K562 (cell line): ENCODE measurements at regions not wholly inside any gene's neighbourhood (a gene's known extent, or its start where the extent isn't known, plus 50 kb on each side); places are given as distances from the start of the nearest gene placed in this dataset.

ENCODE experiments used
- ATAC-seq: fragments of 200-7000 bp; cut with Tn5 transposase; 3 replicates; pipeline ENCODE4 v1.9.1; 2020; ENCODE audit warnings: moderate library complexity
- BruUV-seq: library from RNA; stranded (reverse); fragments of 400-500 nt; replicated peaks from 2 replicates; lab custom pipeline; 2021; lab: Mats Ljungman, UMichigan
- CTCF ChIA-PET: fragments of 300-600 bp; formaldehyde crosslinking; extraction: SDS; loops from one replicate; lab custom pipeline; 2021; ENCODE audit warnings: low intra/inter-chr PET ratio; lab: Yijun Ruan, JAX
- POLR2A ChIA-PET: fragments of 300-600, 350-650 bp; sonication (Branson Sonifier 250); formaldehyde crosslinking; extraction: SDS; loops from one replicate; lab custom pipeline; 2021; ENCODE audit warnings: antibody characterized with exemption, inconsistent platforms; lab: Yijun Ruan, JAX
- DNase-seq, 4 experiments: peaks; one replicate each; pipeline versions ENCODE4 v3.0.0 to v3.0.0-alpha.2; 2011 to 2018; ENCODE audit warnings: low spot score in 3 of 4, mixed read lengths in 3 of 4; ENCODE audit errors: extremely low read depth in 1 of 4
- FAIRE-seq: peaks from 2 replicates; lab custom pipeline; 2011; peaks lifted over from hg19 to GRCh38; lab: Jason Lieb, UNC
- H2AFZ ChIP-seq: 2 replicates; pipeline ENCODE4 v1.6.0; 2011; ENCODE audit warnings: low read depth, low read length, control low read depth, inconsistent platforms
- H3K27ac ChIP-seq: fragments of 200-600 bp; 3 replicates; pipeline ENCODE4 v1.8.0; 2011; ENCODE audit warnings: low read depth, mild to moderate bottlenecking, control low read depth, inconsistent platforms, low read length, moderate library complexity, mixed read lengths; ENCODE audit errors: extremely low read depth
- H3K27me3 ChIP-seq, 2 experiments: fragments of 300-600 bp in 1 of 2; 2 replicates in 1 of 2; 3 replicates in 1 of 2; pipeline versions ENCODE4 v1.6.0 to v1.8.0; 2011; ENCODE audit warnings: inconsistent platforms in 2 of 2, low read length in 2 of 2, mild to moderate bottlenecking in 1 of 2, mixed read lengths in 1 of 2, moderate library complexity in 1 of 2; ENCODE audit not compliant: control insufficient read depth in 2 of 2, insufficient read depth in 2 of 2
- H3K36me3 ChIP-seq: fragments of 300-600 bp; 3 replicates; pipeline ENCODE4 v1.8.0; 2011; ENCODE audit warnings: mild to moderate bottlenecking, low read length, inconsistent platforms; ENCODE audit not compliant: control insufficient read depth, insufficient read depth
- H3K4me1 ChIP-seq, 2 experiments: fragments of 200-600 bp in 1 of 2; replicated peaks in 1 of 2; 2 replicates in 1 of 2; 3 replicates in 1 of 2; pipeline versions ENCODE4 v1.5.1 to v1.8.0; 2011; ENCODE audit warnings: inconsistent platforms in 2 of 2, low read length in 2 of 2, mild to moderate bottlenecking in 1 of 2, mixed read lengths in 1 of 2, moderate library complexity in 1 of 2; ENCODE audit not compliant: control insufficient read depth in 2 of 2, insufficient read depth in 2 of 2
- H3K4me2 ChIP-seq: 2 replicates; pipeline ENCODE4 v1.6.1; 2011; ENCODE audit warnings: low read length, control low read depth, inconsistent platforms, mixed read lengths; ENCODE audit not compliant: insufficient read depth
- H3K4me3 ChIP-seq: fragments of 200-600 bp; sonication (generic), shearing (Covaris generic); 2 replicates; pipeline ENCODE4 v1.5.1; 2016; ENCODE audit warnings: control low read depth, inconsistent platforms
- H3K79me2 ChIP-seq: fragments of 200-600 bp; 3 replicates; pipeline ENCODE4 v1.8.0; 2011; ENCODE audit warnings: low read length, inconsistent platforms; ENCODE audit not compliant: control insufficient read depth, insufficient read depth
- H3K9ac ChIP-seq, 2 experiments: 2 replicates each; pipeline versions ENCODE4 v1.6.0 to v1.6.1; 2011; ENCODE audit warnings: low read depth in 2 of 2, low read length in 2 of 2, control low read depth in 1 of 2, inconsistent platforms in 1 of 2, mild to moderate bottlenecking in 1 of 2, mixed read lengths in 1 of 2; ENCODE audit not compliant: insufficient read depth in 1 of 2
- H3K9me1 ChIP-seq: one replicate; pipeline ENCODE4 v1.6.0; 2011; ENCODE audit warnings: inconsistent platforms, mild to moderate bottlenecking, low read length, moderate library complexity; ENCODE audit not compliant: control insufficient read depth, insufficient read depth
- H3K9me3 ChIP-seq: replicated peaks from 2 replicates; pipeline ENCODE4 v1.5.1; 2011; ENCODE audit warnings: low read depth, low read length, inconsistent platforms; ENCODE audit not compliant: control insufficient read depth, insufficient read depth
- H4K20me1 ChIP-seq: replicated peaks from 2 replicates; pipeline ENCODE4 v1.6.1; 2011; ENCODE audit warnings: low read length, inconsistent platforms, mixed read lengths; ENCODE audit not compliant: control insufficient read depth, insufficient read depth
- CC2D1A ChIP-seq: fragments of 450-650 bp; IDR thresholded peaks from 2 replicates; pipeline ENCODE4 v1.6.1; 2017; ENCODE audit warnings: mild to moderate bottlenecking
- ETV1 ChIP-seq: fragments of 450-650 bp; conservative IDR thresholded peaks from 2 replicates; pipeline ENCODE4 v1.6.1; 2016; ENCODE audit warnings: missing genetic modification characterization, control low read depth, low read depth, missing compliant biosample characterization
- FOXJ2 ChIP-seq: fragments of 200-800 bp; sonication (Bioruptor generic); IDR thresholded peaks from 2 replicates; pipeline ENCODE4 v1.6.1; 2016; ENCODE audit warnings: missing genetic modification characterization, missing compliant biosample characterization
- GABPA ChIP-seq: fragments of 200-800 bp; sonication (Bioruptor generic); conservative IDR thresholded peaks from 2 replicates; pipeline ENCODE4 v1.6.1; 2016; ENCODE audit warnings: low read depth, missing genetic modification characterization, missing compliant biosample characterization
- HMG20A ChIP-seq: fragments of 450-650 bp; formaldehyde crosslinking; conservative IDR thresholded peaks from 2 replicates; pipeline ENCODE4 v1.4.0; 2020; ENCODE audit warnings: mild to moderate bottlenecking, mixed read lengths
- POU5F1 ChIP-seq: fragments of 150-350 bp; IDR thresholded peaks from 2 replicates; pipeline ENCODE4 v1.6.1; 2014; ENCODE audit warnings: borderline replicate concordance, low read length, low read depth, mild to moderate bottlenecking; ENCODE audit not compliant: partially characterized antibody
- TARDBP ChIP-seq: fragments of 450-650 bp; IDR thresholded peaks from 2 replicates; pipeline ENCODE4 v1.6.1; 2016
- TRIM24 ChIP-seq, 2 experiments: fragments of 450-650 bp; IDR thresholded peaks; 2 replicates each; pipeline ENCODE4 v1.6.1; 2016
- ZBTB49 ChIP-seq: sonication (generic); formaldehyde crosslinking; IDR thresholded peaks from 2 replicates; pipeline ENCODE4 v1.8.0; 2022; ENCODE audit warnings: missing genetic modification reagents, mild to moderate bottlenecking, borderline replicate concordance
- WGBS: fragments of 100-300 bp; shearing (Covaris generic); methylation state at CpG from one replicate; pipeline ENCODE4 v1.1.6; 2016; ENCODE audit warnings: low coverage, mixed read lengths; ENCODE audit not compliant: insufficient coverage; ENCODE audit errors: missing lambda C conversion rate; 5-methylcytosine and 5-hydroxymethylcytosine counted together
- in situ Hi-C: fragments of 300-500 bp; cut with MboI; formaldehyde crosslinking; loops from 4 replicates; pipeline ENCODE4 v1.15.0; 2018; ENCODE audit warnings: inconsistent platforms, mixed read lengths
- intact Hi-C: fragments of 100-400 bp; cut with micrococcal nuclease; formaldehyde crosslinking; loops from 2 replicates; pipeline ENCODE4 v1.14.2; 2022

GRCh38 chr7:54837761-54838160 is 78.8 kb upstream of the SEC61G start:
- BruUV-seq = no TSS peak
- no peaks in the 10 kb centered on the region for H4K20me1 ChIP-seq
- H3K79me2 ChIP-seq = no peaks in the 10 kb centered on the region
- H3K4me2 ChIP-seq = no peak overlapping the region
- no peaks in the 10 kb centered on the region for H3K9me3 ChIP-seq
- no peaks in the 10 kb centered on the region for H3K9me1 ChIP-seq
- H3K27ac ChIP-seq = no peak overlapping the region
- intact Hi-C loops = no loop called here
- no peaks in the 10 kb centered on the region for H3K36me3 ChIP-seq
- DNase-seq (no peak), ATAC-seq (no peak), FAIRE-seq (no peak)
- in situ Hi-C loops = no loop called here
- no peak overlapping the region for H3K9ac ChIP-seq
- no peak for TF ChIP-seq POU5F1
- TF ChIP-seq TRIM24 (IDR thresholded peaks at IDR 0.05) = no peak
- no peak for TF ChIP-seq ZBTB49 (CRISPR knock-in tag)
- no peak for TF ChIP-seq FOXJ2
- TF ChIP-seq CC2D1A = no peak
- no peak for TF ChIP-seq TARDBP
- TF ChIP-seq HMG20A (CRISPR knock-in tag) = no peak
- no peak for TF ChIP-seq GABPA (tag)
- no peak for TF ChIP-seq ETV1 (tag)
- peaks cover 0 to 9% of the 10 kb centered on the region in 2 experiments; a peak in 2 of 5 replicates for H3K4me1 ChIP-seq
- CTCF ChIA-PET = interaction anchor here (0.7 kb wide), 1 partner anchor 64 kb away, joined by 3 read pairs; no protein-coding TSS in a partner anchor
- H3K27me3 ChIP-seq = peaks cover 0 to 42% of the 10 kb centered on the region in 2 experiments; a peak in 2 of 5 replicates
- POLR2A ChIA-PET = no interaction called here
- no peak overlapping the region for H3K4me3 ChIP-seq
- 2% methylated on average over 7 of the region's 7 CpGs for WGBS
- no peak overlapping the region for H2AFZ ChIP-seq
